ENCODE measurements at regions not wholly inside any gene's neighbourhood (a gene's known extent, or its start where the extent isn't known, plus 50 kb on each side); places are given as distances from the start of the nearest gene placed in this dataset.

GRCh38 chr3:104523136-104523535 lies 843.6 kb upstream of the ALCAM start:
- TF ChIP-seq POLR2AphosphoS5 (IDR thresholded peaks at IDR 0.05; ENCODE audit: low read length) (no peak), ESRRA (IDR thresholded peaks at IDR 0.05; ENCODE audit: low read length) (no peak)
- TF ChIP-seq, protein P1, sequence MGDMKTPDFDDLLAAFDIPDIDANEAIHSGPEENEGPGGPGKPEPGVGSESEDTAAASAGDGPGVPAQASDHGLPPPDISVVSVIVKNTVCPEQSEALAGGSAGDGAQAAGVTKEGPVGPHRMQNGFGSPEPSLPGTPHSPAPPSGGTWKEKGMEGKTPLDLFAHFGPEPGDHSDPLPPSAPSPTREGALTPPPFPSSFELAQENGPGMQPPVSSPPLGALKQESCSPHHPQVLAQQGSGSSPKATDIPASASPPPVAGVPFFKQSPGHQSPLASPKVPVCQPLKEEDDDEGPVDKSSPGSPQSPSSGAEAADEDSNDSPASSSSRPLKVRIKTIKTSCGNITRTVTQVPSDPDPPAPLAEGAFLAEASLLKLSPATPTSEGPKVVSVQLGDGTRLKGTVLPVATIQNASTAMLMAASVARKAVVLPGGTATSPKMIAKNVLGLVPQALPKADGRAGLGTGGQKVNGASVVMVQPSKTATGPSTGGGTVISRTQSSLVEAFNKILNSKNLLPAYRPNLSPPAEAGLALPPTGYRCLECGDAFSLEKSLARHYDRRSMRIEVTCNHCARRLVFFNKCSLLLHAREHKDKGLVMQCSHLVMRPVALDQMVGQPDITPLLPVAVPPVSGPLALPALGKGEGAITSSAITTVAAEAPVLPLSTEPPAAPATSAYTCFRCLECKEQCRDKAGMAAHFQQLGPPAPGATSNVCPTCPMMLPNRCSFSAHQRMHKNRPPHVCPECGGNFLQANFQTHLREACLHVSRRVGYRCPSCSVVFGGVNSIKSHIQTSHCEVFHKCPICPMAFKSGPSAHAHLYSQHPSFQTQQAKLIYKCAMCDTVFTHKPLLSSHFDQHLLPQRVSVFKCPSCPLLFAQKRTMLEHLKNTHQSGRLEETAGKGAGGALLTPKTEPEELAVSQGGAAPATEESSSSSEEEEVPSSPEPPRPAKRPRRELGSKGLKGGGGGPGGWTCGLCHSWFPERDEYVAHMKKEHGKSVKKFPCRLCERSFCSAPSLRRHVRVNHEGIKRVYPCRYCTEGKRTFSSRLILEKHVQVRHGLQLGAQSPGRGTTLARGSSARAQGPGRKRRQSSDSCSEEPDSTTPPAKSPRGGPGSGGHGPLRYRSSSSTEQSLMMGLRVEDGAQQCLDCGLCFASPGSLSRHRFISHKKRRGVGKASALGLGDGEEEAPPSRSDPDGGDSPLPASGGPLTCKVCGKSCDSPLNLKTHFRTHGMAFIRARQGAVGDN (IDR thresholded peaks at IDR 0.05) = no peak
